22Rv1 (cell line): ENCODE measurements at regions not wholly inside any gene's neighbourhood (a gene's known extent, or its start where the extent isn't known, plus 50 kb on each side); places are given as distances from the start of the nearest gene placed in this dataset.

Source experiments
- ZFX ChIP-seq: fragments of 450-650 bp; IDR thresholded peaks from 2 replicates; pipeline ENCODE4 v1.6.1; 2017; ENCODE audit warnings: antibody characterized with exemption, borderline replicate concordance
- TF ChIP-seq, protein P1 (sequence below): fragments of 450-650 bp; IDR thresholded peaks from 2 replicates; pipeline ENCODE4 v1.5.1; 2017; ENCODE audit warnings: mild to moderate bottlenecking

DNA sequence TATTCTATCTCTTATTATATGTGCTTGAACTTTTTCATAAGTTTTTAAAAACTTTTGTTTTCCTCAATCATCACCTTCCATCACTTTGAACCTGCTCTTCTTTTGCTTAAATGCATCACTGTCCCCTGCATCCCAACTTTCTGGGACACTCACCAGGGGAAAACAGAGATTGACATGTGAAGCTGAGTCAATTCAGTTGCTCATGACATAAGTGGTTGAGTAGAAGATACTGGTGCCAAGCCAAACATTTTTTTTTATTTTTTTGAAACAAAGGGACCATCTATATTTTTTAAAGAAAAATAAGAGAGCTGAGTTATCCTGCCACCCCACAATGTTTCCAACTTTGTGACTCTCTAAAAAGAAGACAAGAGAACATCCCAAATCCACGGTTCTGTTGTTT lies 61.8 kb upstream of the AHR start:
- TF ChIP-seq, protein P1, sequence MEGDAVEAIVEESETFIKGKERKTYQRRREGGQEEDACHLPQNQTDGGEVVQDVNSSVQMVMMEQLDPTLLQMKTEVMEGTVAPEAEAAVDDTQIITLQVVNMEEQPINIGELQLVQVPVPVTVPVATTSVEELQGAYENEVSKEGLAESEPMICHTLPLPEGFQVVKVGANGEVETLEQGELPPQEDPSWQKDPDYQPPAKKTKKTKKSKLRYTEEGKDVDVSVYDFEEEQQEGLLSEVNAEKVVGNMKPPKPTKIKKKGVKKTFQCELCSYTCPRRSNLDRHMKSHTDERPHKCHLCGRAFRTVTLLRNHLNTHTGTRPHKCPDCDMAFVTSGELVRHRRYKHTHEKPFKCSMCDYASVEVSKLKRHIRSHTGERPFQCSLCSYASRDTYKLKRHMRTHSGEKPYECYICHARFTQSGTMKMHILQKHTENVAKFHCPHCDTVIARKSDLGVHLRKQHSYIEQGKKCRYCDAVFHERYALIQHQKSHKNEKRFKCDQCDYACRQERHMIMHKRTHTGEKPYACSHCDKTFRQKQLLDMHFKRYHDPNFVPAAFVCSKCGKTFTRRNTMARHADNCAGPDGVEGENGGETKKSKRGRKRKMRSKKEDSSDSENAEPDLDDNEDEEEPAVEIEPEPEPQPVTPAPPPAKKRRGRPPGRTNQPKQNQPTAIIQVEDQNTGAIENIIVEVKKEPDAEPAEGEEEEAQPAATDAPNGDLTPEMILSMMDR = no peak
- TF ChIP-seq ZFX = no peak
